ENCODE measurements at regions not wholly inside any gene's neighbourhood (a gene's known extent, or its start where the extent isn't known, plus 50 kb on each side); places are given as distances from the start of the nearest gene placed in this dataset.

GRCh38 chr12:11946161-11946560 is 124.6 kb upstream of the BCL2L14 start:
- TF ChIP-seq GATA2 (IDR thresholded peaks at IDR 0.05; ENCODE audit: low read depth, low read length) (no peak), GATA3 (IDR thresholded peaks at IDR 0.05; ENCODE audit: low read depth, low read length) (no peak)

GRCh38 chr12:11947213-11947612 is 123.5 kb upstream of the BCL2L14 start:
- TF ChIP-seq GATA3 (IDR thresholded peaks at IDR 0.05; ENCODE audit: low read depth, low read length) = no peak

GRCh38 chr12:11949738-11950411 is 120.9 kb upstream of the BCL2L14 start:
- TF ChIP-seq GATA3 (IDR thresholded peaks at IDR 0.05; ENCODE audit: low read depth, low read length) = no peak
- TF ChIP-seq GATA2 (IDR thresholded peaks at IDR 0.05; ENCODE audit: low read depth, low read length) = no peak

GRCh38 chr12:11951209-11951608 is 119.5 kb upstream of the BCL2L14 start:
- TF ChIP-seq GATA3 (IDR thresholded peaks at IDR 0.05; ENCODE audit: low read depth, low read length) (no peak), GATA2 (IDR thresholded peaks at IDR 0.05; ENCODE audit: low read depth, low read length) (no peak)

GRCh38 chr12:11953523-11953922 is 117.2 kb upstream of the BCL2L14 start:
- TF ChIP-seq GATA2 (IDR thresholded peaks at IDR 0.05; ENCODE audit: low read depth, low read length) (no peak), GATA3 (IDR thresholded peaks at IDR 0.05; ENCODE audit: low read depth, low read length) (no peak)

- no peak for TF ChIP-seq GATA3 (IDR thresholded peaks at IDR 0.05; ENCODE audit: low read depth, low read length)
- no peak for TF ChIP-seq GATA2 (IDR thresholded peaks at IDR 0.05; ENCODE audit: low read depth, low read length)
These were observed 116.6 kb upstream of the BCL2L14 start for GRCh38 chr12:11954181-11954580.

- TF ChIP-seq GATA2 (IDR thresholded peaks at IDR 0.05; ENCODE audit: low read depth, low read length) (no peak), GATA3 (IDR thresholded peaks at IDR 0.05; ENCODE audit: low read depth, low read length) (no peak)
These were observed 112.3 kb upstream of the BCL2L14 start for GRCh38 chr12:11958221-11959091.

GRCh38 chr12:11959117-11959823 is 111.5 kb upstream of the BCL2L14 start:
- TF ChIP-seq GATA3 (IDR thresholded peaks at IDR 0.05; ENCODE audit: low read depth, low read length) (no peak), GATA2 (IDR thresholded peaks at IDR 0.05; ENCODE audit: low read depth, low read length) (no peak)

- TF ChIP-seq GATA3 (IDR thresholded peaks at IDR 0.05; ENCODE audit: low read depth, low read length) (no peak), GATA2 (IDR thresholded peaks at IDR 0.05; ENCODE audit: low read depth, low read length) (no peak)
These were observed 110.1 kb upstream of the BCL2L14 start for GRCh38 chr12:11960646-11961045.

GRCh38 chr12:11961686-11962085 is 109.1 kb upstream of the BCL2L14 start:
- no peak for TF ChIP-seq GATA3 (IDR thresholded peaks at IDR 0.05; ENCODE audit: low read depth, low read length)
- TF ChIP-seq GATA2 (IDR thresholded peaks at IDR 0.05; ENCODE audit: low read depth, low read length) = no peak

- TF ChIP-seq GATA3 (IDR thresholded peaks at IDR 0.05; ENCODE audit: low read depth, low read length) = no peak
- no peak for TF ChIP-seq GATA2 (IDR thresholded peaks at IDR 0.05; ENCODE audit: low read depth, low read length)
These were observed 107.9 kb upstream of the BCL2L14 start for GRCh38 chr12:11962860-11963259.

GRCh38 chr12:11963841-11964471 is 106.8 kb upstream of the BCL2L14 start:
- TF ChIP-seq GATA2 (IDR thresholded peaks at IDR 0.05; ENCODE audit: low read depth, low read length) = no peak
- TF ChIP-seq GATA3 (IDR thresholded peaks at IDR 0.05; ENCODE audit: low read depth, low read length) = no peak

- no peak for TF ChIP-seq GATA2 (IDR thresholded peaks at IDR 0.05; ENCODE audit: low read depth, low read length)
- no peak for TF ChIP-seq GATA3 (IDR thresholded peaks at IDR 0.05; ENCODE audit: low read depth, low read length)
These were observed 105.4 kb upstream of the BCL2L14 start for GRCh38 chr12:11965258-11965910.

All from SH-SY5Y (cell line).